ENCODE measurements at regions not wholly inside any gene's neighbourhood (a gene's known extent, or its start where the extent isn't known, plus 50 kb on each side); places are given as distances from the start of the nearest gene placed in this dataset.

DNA sequence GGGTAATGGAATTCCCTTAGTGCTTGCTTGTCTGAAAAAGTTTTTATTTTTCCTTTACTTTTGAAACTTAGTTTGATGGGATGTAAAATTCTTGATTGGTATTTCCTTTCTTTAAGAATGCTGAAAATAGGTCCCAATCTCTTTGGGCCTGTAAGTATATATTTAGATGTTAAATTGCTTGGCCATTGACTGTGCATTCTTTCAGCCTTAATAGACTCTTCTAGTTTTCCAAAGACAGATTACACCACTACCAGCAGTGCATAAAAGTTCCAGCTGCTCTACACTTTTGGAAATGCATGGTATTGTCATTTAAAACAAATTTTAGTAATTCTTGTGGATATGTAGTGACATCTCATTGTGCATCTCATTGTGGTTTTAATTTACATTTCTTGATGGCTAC is 464.8 kb upstream of the USP24 start:
- H3F3A ChIP-seq (ENCODE audit: low read depth) = no peaks in the 10 kb centered on the region
- H3K4me2 ChIP-seq = no peak overlapping the region
- no peak for DNase-seq (ENCODE audit: low spot score)
- no peak overlapping the region for H3K9ac ChIP-seq
- H3K4me3 ChIP-seq = no peak overlapping the region
- no peaks in the 10 kb centered on the region for H3K9me3 ChIP-seq (ENCODE audit: low read depth)
- Mint-ChIP-seq H3K4me3 (no peak overlapping the region), H3K4me1 (no peaks in the 10 kb centered on the region), H3K27ac (no peak overlapping the region), H3K27me3 (ENCODE audit: insufficient read depth, low read depth) (peaks cover 2% of the 10 kb centered on the region), H3K9me3 (peaks cover 9% of the 10 kb centered on the region), H3K36me3 (no peaks in the 10 kb centered on the region)
- TF ChIP-seq EZH2 (IDR thresholded peaks at IDR 0.05) = no peak
- no peak for TF ChIP-seq EZH2phosphoT487 (IDR thresholded peaks at IDR 0.05)
- TF ChIP-seq, protein P1, sequence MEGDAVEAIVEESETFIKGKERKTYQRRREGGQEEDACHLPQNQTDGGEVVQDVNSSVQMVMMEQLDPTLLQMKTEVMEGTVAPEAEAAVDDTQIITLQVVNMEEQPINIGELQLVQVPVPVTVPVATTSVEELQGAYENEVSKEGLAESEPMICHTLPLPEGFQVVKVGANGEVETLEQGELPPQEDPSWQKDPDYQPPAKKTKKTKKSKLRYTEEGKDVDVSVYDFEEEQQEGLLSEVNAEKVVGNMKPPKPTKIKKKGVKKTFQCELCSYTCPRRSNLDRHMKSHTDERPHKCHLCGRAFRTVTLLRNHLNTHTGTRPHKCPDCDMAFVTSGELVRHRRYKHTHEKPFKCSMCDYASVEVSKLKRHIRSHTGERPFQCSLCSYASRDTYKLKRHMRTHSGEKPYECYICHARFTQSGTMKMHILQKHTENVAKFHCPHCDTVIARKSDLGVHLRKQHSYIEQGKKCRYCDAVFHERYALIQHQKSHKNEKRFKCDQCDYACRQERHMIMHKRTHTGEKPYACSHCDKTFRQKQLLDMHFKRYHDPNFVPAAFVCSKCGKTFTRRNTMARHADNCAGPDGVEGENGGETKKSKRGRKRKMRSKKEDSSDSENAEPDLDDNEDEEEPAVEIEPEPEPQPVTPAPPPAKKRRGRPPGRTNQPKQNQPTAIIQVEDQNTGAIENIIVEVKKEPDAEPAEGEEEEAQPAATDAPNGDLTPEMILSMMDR (IDR thresholded peaks at IDR 0.05) = no peak
- H4K20me1 ChIP-seq (ENCODE audit: low read depth) = no peaks in the 10 kb centered on the region
- no peaks in the 10 kb centered on the region for H3K79me2 ChIP-seq (ENCODE audit: low read depth)
- H3K27me3 ChIP-seq = no peaks in the 10 kb centered on the region
- no peak overlapping the region for H3K27ac ChIP-seq
- H3K4me1 ChIP-seq = peaks cover 7% of the 10 kb centered on the region
- H2AFZ ChIP-seq (replicated peaks) = no peak overlapping the region
- no peaks in the 10 kb centered on the region for H3K36me3 ChIP-seq

DNA sequence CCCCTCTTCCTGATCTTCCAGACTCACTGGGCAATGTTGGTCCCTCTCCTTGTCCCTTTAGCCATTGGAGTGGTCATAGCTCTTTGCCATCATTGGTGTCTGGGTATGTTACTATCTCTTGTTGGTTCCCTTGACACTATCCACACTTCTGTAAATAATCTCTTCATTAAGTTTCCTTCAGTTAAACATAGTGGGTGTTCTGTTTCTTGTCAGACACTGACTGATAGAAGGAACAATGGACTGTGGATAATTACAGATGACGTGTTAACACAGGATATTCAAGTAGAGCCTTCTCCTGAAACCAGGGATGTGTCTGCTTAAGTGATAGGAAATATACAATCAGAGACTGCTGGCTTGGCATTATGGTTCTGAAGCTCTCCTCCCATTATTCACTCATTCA is 458.3 kb upstream of the USP24 start:
- no peak overlapping the region for H3K9ac ChIP-seq
- H3K4me1 ChIP-seq = no peaks in the 10 kb centered on the region
- TF ChIP-seq, protein P1 (IDR thresholded peaks at IDR 0.05) = no peak
- TF ChIP-seq EZH2 (IDR thresholded peaks at IDR 0.05) (no peak), EZH2phosphoT487 (IDR thresholded peaks at IDR 0.05) (no peak)
- no peak overlapping the region for H3K27ac Mint-ChIP-seq
- no peaks in the 10 kb centered on the region for H3K4me1 Mint-ChIP-seq
- H3F3A ChIP-seq (ENCODE audit: low read depth) = no peaks in the 10 kb centered on the region
- H2AFZ ChIP-seq (replicated peaks) = no peak overlapping the region
- DNase-seq (ENCODE audit: low spot score) = no peak
- no peaks in the 10 kb centered on the region for H3K27me3 Mint-ChIP-seq (ENCODE audit: insufficient read depth, low read depth)
- no peaks in the 10 kb centered on the region for H3K79me2 ChIP-seq (ENCODE audit: low read depth)
- H3K4me3 Mint-ChIP-seq = no peak overlapping the region
- no peaks in the 10 kb centered on the region for H3K9me3 ChIP-seq (ENCODE audit: low read depth)
- H3K36me3 Mint-ChIP-seq = no peaks in the 10 kb centered on the region
- no peaks in the 10 kb centered on the region for H3K27me3 ChIP-seq
- no peak overlapping the region for H3K4me2 ChIP-seq
- H3K36me3 ChIP-seq = no peaks in the 10 kb centered on the region
- H3K27ac ChIP-seq = no peak overlapping the region
- no peaks in the 10 kb centered on the region for H4K20me1 ChIP-seq (ENCODE audit: low read depth)
- H3K9me3 Mint-ChIP-seq = peaks cover 2% of the 10 kb centered on the region
- H3K4me3 ChIP-seq = no peak overlapping the region

DNA sequence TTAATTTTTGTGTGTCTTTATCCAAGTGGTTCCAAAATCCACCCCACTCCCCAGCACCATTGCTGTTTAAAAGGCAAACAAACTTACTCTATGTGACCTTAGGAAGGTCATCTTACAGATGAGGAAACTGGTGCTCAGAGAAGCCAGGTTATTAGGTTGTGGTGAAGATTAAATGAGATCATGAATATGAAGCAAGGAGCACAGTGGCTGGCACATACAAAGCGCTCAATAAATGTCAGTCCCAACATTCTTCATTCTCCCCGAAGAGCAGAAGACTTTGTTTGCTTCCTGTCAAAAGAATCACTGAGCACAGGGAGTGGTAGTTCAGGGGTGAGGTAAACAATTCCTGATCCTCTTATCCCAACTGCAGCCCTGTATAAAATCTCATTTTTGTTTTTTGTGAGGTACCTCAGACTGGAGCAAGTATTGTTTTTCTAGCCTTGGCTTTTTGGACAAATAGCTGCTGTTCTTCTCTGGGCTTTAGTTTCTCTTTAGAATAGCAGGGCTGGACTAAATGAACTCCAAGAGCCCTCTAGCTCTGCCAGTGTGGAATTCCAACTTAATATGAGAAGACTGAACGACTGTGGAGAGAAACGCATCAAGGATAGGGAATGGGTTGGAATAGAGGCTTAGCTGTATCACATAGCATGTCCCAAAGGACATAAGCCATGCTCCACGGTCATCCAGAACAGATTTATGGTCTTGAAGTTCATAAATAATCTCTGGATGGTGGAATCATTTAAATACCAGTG is 455.3 kb upstream of the USP24 start:
- Histone ChIP-seq H3K27ac (no peak overlapping the region), H3K9ac (no peak overlapping the region), H3K4me3 (no peak overlapping the region), H3K4me1 (no peaks in the 10 kb centered on the region), H3K9me3 (ENCODE audit: low read depth) (no peaks in the 10 kb centered on the region), H3K79me2 (ENCODE audit: low read depth) (no peaks in the 10 kb centered on the region), H3K27me3 (no peaks in the 10 kb centered on the region), H2AFZ (replicated peaks) (no peak overlapping the region), H3K36me3 (no peaks in the 10 kb centered on the region), H3F3A (ENCODE audit: low read depth) (peaks cover 16% of the 10 kb centered on the region), H3K4me2 (no peak overlapping the region), H4K20me1 (ENCODE audit: low read depth) (no peaks in the 10 kb centered on the region)
- no peaks in the 10 kb centered on the region for H3K27me3 Mint-ChIP-seq (ENCODE audit: insufficient read depth, low read depth)
- TF ChIP-seq EZH2 (IDR thresholded peaks at IDR 0.05) = no peak
- TF ChIP-seq EZH2phosphoT487 (IDR thresholded peaks at IDR 0.05) = no peak
- TF ChIP-seq, protein P1 (IDR thresholded peaks at IDR 0.05) = no peak
- H3K4me3 Mint-ChIP-seq = no peak overlapping the region
- H3K4me1 Mint-ChIP-seq = no peaks in the 10 kb centered on the region
- H3K27ac Mint-ChIP-seq = no peak overlapping the region
- no peak for DNase-seq (ENCODE audit: low spot score)
- H3K9me3 Mint-ChIP-seq = no peaks in the 10 kb centered on the region
- H3K36me3 Mint-ChIP-seq = no peaks in the 10 kb centered on the region

All from neural progenitor cell (in vitro differentiated cells).